Activated CD8-positive, alpha-beta memory T cell treated with anti-CD3 and anti-CD28 coated beads, Interleukin-2, amount 50 U/mL, for 24 hours (primary cell): ENCODE measurements at regions not wholly inside any gene's neighbourhood (a gene's known extent, or its start where the extent isn't known, plus 50 kb on each side); places are given as distances from the start of the nearest gene placed in this dataset.
"Not testable (repeated sequence)": the region's sequence is repeated elsewhere in the genome, so short reads cannot be mapped to it uniquely, and the experiment has no call there.

Experiments
- DNase-seq: peaks from one replicate; pipeline ENCODE4 v3.0.0-alpha.2; 2020; ENCODE audit errors: extremely low read depth

DNA sequence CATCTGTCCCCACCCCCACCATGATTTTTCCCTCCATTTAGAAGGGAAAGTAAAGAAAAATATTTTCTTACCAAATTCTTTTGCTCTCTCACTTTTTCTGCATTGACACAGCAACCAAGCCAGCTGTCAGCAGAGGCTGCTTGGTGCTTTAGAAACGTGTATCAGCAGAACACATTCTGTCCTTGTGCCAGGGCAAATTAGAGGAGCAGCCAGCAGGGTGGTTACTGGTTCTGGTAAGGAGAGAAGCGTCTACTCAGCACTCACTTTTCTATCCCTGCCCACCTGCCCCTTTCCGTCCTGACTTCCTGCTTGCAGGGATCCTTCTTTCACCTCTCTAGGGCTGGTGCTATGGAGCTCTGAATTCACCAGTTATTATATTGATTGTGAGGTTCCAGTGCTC lies 327.5 kb upstream of the PDE3A start:
- no peak for DNase-seq

DNA sequence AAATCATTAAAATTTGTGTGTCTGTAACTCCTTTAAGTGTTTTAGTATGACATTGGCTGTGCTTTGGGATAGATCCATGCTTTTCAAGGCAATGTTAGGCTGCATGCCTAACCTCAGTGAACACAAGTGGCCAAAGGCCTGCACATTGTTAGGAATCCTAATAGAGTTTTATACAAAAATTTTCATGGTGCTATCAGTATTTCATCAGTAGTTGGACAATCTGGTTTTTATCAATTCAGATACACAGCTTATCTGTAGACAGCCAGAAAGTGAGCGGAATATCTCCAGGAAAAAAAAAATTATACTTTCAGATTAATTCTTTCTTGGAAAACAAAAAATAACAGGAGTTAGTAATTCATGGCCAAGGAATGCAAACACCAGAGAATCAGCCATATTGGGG lies 324.0 kb upstream of the PDE3A start:
- no peak for DNase-seq

GRCh38 chr12:20044846-20045245 lies 323.5 kb upstream of the PDE3A start:
- no peak for DNase-seq

DNA sequence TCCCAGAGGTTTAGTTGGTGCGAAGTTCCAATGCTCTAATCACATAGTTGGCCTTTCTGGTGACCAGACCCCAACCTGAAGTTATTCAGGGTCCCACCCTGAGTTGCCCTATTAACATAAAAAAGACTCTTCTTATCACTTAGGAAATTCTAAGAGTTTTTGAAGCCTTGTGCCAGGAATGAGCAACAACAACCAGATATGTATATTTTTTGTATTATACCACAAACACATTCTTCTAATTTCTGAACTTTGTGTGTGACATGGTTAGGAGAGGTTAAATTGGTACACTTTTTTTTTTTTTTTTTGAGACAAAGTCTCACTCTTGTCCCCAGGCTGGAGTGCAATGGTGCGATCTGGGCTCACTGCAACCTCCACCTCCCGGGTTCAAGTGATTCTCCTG lies 320.4 kb upstream of the PDE3A start:
- no peak for DNase-seq

- no peak for DNase-seq
These were observed 318.1 kb upstream of the PDE3A start for GRCh38 chr12:20050221-20050620.

DNA sequence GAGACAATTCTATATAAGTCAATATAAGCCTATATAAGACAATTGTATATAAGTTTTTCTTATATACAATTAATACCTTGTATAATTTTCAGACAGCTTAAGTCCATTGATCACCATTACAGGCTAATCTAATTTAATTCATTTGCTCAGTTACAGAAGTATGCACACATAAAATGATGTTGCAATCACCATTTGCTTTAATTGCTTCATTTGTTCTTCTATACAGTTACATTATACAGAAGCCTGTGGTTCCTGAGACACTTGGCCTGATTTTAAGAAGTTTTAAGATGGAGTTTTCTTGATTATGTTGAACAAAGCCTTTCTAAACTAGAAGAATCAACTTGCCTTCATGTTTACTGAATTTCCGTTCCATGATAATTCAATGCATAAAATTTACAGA lies 314.6 kb upstream of the PDE3A start:
- no peak for DNase-seq

DNA sequence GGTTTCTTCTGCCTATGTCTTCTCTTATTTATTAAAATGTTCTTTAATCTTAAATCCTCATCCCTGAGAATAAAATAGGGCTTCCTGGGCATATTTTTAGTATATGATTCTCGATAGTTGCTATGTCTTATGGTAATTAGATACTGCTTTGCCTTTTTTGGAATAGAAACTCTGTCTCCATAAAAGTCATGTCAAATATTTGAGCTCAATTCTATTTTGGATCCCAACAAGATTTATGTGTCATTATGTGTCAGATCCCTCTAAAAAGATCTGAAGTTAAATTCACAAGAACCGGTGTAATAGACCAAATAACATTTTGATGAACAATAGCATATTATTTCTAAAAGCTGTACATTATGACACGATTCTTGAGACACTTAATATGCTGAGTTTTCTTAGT lies 312.5 kb upstream of the PDE3A start:
- no peak for DNase-seq

DNA sequence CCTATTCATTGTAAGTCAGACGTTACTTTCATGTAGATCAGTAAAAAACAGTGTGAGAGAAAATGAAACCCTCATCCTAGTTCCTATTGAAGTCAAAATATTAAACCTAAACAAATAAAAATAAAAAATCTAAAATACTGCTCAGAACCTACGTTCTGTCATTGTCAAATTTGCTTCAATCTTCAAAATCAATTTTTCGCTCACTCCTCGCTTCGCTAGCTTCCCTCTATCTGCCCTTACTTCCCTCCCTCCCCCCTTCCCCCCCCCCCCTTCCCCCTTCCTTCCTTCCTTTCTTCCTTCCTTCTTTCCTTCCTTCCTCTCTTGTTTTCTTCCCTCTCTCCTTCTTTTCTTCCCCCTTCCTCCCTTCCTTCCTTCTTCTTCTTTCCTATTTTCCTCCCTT lies 310.9 kb upstream of the PDE3A start:
- DNase-seq = no peak

DNA sequence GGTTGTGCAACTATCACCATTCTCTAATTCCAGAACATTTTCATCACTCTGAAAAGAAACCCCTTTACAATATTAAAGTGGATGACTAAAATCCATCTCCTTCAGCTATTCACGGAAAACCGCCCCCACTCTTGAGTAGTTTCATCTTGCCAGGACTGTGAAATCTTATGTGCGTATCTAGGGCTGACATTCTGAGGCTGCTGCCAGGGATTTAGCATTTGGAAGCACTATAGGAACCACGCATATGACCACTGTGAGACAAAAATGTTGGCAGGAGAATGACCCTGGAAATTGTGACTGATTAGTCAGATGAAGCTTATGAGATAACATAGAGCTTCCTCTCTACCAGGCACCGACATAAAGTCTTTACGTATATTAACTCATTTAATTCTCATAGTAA lies 305.2 kb upstream of the PDE3A start:
- no peak for DNase-seq

DNA sequence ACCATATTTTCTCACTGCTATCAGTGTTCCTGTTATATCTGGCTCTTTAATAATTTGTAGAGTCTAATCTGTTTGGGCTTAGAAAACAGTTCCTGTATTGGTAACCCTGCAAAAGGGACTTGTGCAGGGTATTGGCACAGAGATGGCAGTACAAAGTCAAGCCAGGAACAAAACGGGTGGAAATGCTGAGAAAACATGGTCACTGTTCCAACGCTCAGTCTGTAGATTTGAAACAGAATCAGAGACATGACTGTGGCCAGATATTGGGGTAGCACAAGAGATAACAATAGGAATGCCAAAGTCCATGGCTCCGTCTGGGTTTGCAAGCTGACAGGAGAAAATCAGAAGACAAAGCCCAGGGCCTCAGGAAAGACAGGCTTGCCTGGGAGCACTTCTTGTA lies 290.7 kb upstream of the PDE3A start:
- DNase-seq = no peak

DNA sequence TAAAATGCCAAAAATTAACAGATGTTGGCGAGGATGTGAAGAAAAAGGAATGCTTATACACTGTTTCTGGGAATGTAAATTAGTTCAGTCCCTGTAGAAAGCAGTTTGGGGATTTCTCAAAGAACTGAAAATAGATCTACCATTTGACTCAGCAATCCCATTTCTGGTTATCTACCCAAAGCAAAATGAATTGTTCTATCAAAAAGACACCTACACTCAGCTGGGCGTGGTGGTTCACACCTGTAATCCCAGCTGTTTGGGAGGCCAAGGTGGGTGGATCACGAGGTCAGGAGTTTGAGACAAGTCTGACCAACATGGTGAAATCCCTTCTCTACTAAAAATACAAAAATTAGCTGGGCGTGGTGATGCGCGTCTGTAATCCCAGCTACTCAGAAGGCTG lies 279.3 kb upstream of the PDE3A start:
- no peak for DNase-seq

GRCh38 chr12:20093190-20093810 lies 275.0 kb upstream of the PDE3A start:
- DNase-seq = not testable (repeated sequence)

DNA sequence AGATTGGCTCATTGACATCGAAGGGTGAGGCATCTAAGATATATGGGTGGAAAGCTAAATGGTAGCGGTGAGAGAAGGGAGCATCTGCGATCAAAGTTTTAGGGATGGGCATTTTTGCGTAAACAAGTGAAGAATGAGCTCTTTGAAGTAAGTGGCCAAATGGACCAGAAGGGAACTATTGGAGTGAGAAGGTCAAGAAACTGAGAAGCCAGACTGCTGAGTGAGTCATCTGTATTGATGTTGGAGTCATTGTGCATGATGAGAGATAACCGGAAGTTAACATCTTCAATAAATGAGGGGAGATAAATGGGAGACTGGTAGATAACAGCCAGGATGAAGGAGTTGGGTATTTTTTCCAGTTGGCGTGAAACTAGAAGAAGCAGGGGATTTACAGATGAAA lies 271.9 kb upstream of the PDE3A start:
- DNase-seq = no peak

GRCh38 chr12:20097626-20098025 lies 270.7 kb upstream of the PDE3A start:
- DNase-seq = no peak

DNA sequence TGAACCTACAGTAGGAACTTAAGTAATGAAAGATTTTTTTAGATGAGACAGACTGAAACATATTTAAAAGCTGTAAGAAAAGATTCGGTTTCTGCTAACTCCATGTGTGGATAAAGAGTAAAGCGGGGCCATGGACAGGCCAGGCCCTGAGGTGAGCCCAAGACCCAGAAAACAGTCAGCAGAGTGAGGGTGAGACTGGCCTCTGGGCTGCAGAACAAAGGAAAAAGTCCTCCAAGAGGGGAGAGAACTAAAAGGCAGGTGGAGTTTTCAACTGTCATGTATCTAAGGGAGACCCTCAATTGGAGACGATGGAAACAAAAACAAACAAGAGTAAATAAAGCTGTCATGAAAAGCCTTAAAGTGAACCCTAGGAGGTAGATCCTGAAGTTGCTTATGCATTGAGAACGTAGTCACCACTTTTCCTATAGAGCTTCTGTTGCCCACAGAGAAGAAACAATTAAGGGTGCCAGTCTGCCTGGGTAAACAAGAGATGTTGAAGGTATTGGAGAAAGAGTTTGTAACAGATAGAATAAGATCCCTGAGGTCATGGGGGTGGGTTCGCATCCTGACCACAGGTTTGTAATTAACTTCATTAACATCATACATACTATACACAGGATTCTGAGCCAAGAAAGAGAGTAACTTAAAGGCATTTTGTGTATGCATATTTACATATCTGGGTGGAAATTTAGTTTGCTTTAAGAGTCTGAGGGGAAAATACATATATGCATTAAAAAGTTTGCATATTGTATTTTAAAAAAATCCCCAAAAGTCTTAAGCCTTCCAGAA lies 268.7 kb upstream of the PDE3A start:
- no peak for DNase-seq

DNA sequence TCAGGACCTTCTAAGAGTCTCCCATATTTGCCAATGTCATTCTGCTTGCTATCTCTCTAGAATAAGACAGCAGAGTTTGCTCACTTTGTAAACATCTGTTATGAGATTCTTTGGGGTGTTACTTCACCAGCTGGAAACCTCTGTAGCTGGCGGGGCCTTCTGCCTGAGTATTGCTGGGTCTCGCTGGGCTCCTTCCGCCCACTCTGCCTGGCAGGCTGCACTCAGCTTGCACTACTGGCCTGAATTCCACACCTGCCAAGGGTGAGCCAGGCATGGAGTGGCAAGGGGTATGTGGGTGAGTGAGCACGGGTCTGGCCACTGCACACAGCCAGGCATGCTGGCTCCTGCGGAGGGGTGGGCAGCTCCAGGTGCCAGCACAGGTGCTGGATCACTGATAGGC lies 267.3 kb upstream of the PDE3A start:
- DNase-seq = no peak

DNA sequence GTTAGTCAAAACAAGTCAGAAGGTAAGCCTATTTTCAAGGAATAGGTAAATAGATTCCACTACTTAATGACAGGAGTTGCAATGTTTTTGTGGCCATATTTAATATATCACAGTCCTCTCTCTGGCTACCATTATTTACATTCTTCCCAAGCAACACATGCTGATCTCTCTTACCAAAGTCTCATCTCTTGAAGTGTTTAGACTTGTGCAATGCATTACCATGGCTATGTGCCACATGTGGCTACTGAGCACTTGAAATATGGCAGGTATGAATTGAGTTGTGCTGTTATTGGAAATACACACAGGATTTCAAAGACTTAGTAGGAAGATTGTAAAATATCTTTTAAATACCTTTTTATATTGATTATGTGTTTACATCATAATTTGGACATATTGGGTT lies 262.4 kb upstream of the PDE3A start:
- DNase-seq = no peak

DNA sequence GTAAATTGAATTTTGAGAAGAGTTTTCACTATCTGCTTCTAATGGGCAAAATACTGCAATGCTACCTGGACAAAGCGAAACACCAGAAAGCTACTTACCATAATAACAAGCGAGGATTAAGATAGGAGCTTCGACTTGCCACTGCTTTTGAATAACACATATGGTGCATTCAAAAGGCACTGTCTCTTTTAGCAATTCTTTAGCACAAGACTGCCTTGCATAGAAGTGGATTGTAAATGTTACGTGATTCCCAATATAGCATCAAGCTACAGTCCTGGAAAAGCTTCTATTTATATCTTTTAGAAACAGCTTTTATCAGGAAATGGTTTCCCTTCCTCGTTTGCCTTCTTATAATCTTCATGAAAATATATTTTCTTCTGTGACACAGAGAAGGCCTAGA lies 258.7 kb upstream of the PDE3A start:
- no peak for DNase-seq

DNA sequence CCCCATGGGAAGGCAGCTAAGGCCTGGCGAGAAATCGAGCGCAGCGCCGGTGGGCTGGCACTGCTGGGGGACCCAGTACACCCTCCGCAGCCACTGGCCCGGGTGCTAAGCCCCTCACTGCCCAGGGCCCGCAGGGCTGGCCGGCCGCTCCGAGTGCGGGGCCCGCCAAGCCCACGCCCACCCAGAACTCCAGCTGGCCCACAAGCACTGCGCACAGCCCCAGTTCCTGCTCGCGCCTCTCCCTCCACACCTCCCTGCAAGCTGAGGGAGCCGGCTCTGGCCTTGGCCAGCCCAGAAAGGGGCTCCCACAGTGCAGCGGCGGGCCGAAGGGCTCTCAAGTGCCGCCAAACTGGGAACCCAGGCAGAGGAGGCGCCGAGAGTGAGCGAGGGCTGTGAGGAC lies 253.0 kb upstream of the PDE3A start:
- not testable (repeated sequence) for DNase-seq

GRCh38 chr12:20119596-20120402 lies 248.5 kb upstream of the PDE3A start:
- DNase-seq = no peak

GRCh38 chr12:20120403-20120725 lies 248.0 kb upstream of the PDE3A start:
- DNase-seq = no peak

GRCh38 chr12:20122274-20122673 lies 246.1 kb upstream of the PDE3A start:
- DNase-seq = no peak

GRCh38 chr12:20123465-20123864 lies 244.9 kb upstream of the PDE3A start:
- DNase-seq = no peak
